ENCODE measurements at regions not wholly inside any gene's neighbourhood (a gene's known extent, or its start where the extent isn't known, plus 50 kb on each side); places are given as distances from the start of the nearest gene placed in this dataset.

GRCh38 chr3:19022546-19022945 lies 125.8 kb upstream of the KCNH8 start:
- no peak overlapping the region for H3K27ac ChIP-seq
- no peaks in the 10 kb centered on the region for H3K4me1 ChIP-seq
- intact Hi-C loops (cut with DNase I; ENCODE audit: low total_unique reads), result no loop called here
- DNase-seq, result no peak
- 84 to 90% methylated on average over 4 of the region's 4 CpGs for WGBS, 2 donors
- no peaks in the 10 kb centered on the region for H3K27me3 ChIP-seq
- no peaks in the 10 kb centered on the region for H3K9me3 ChIP-seq
- TF ChIP-seq POLR2A (IDR thresholded peaks at IDR 0.05), result no peak
- TF ChIP-seq CTCF (IDR thresholded peaks at IDR 0.05), result no peak
- H3K4me3 ChIP-seq, result no peak overlapping the region
- no peaks in the 10 kb centered on the region for H3K36me3 ChIP-seq (ENCODE audit: low read depth, missing control alignments)

GRCh38 chr3:19016851-19017250 lies 131.5 kb upstream of the KCNH8 start:
- H3K4me1 ChIP-seq, result no peaks in the 10 kb centered on the region
- no peaks in the 10 kb centered on the region for H3K9me3 ChIP-seq
- no peaks in the 10 kb centered on the region for H3K27me3 ChIP-seq
- H3K36me3 ChIP-seq (ENCODE audit: low read depth, missing control alignments), result no peaks in the 10 kb centered on the region
- H3K27ac ChIP-seq, result no peak overlapping the region
- no peak overlapping the region for H3K4me3 ChIP-seq
- intact Hi-C loops (cut with DNase I; ENCODE audit: low total_unique reads), result no loop called here
- TF ChIP-seq CTCF (IDR thresholded peaks at IDR 0.05) (no peak), POLR2A (IDR thresholded peaks at IDR 0.05) (no peak)
- 63 to 74% methylated on average over 2 of the region's 2 CpGs for WGBS, 2 donors
- DNase-seq, result no peak

DNA sequence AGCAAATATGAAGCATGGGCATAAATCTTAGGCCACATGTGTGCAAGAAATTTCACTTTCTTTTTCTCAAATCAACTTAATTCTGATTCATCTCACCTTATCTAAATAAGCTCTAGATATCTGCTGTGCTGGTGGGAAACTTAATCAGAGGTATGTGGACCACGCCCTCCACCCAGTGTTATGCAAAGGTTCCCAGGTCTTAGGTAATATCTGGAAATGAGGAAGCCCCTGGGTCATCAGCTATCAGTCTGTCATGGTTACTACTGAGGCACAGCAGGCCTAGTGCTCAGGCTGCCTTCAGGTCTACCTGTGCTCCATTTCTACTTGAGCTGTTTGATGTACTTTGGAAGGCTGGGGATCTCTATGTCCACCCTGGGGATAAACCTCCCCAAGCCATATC lies 134.4 kb upstream of the KCNH8 start:
- no peaks in the 10 kb centered on the region for H3K27me3 ChIP-seq
- intact Hi-C loops (cut with DNase I; ENCODE audit: low total_unique reads), result no loop called here
- H3K9me3 ChIP-seq, result no peaks in the 10 kb centered on the region
- DNase-seq, result no peak
- TF ChIP-seq POLR2A (IDR thresholded peaks at IDR 0.05) (no peak), CTCF (IDR thresholded peaks at IDR 0.05) (no peak)
- no peak overlapping the region for H3K4me3 ChIP-seq
- no peaks in the 10 kb centered on the region for H3K36me3 ChIP-seq (ENCODE audit: low read depth, missing control alignments)
- H3K27ac ChIP-seq, result no peak overlapping the region
- H3K4me1 ChIP-seq, result no peaks in the 10 kb centered on the region
- 88 to 93% methylated on average over 1 of the region's 1 CpG for WGBS, 2 donors

DNA sequence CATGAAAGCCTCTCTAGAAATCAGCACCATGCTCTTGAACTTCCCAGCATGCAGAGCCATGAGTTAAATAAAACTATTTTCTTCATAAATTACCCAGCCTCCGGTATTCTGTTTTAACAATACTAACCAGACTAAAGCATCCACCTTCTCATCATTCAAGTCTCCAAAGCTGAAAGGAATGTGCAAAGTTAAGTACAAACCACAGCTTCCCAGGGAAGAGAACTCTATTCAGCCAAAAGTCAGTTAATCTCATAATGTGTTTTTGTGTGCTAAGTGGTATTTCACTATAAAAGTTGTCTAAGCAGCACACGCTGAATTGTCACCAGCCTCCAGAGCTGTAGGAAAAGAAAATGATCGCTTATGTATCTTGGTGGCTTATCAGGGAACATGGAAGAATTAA lies 135.5 kb upstream of the KCNH8 start:
- Histone ChIP-seq H3K9me3 (no peaks in the 10 kb centered on the region), H3K27ac (no peak overlapping the region), H3K4me3 (no peak overlapping the region), H3K36me3 (ENCODE audit: low read depth, missing control alignments) (no peaks in the 10 kb centered on the region), H3K4me1 (no peaks in the 10 kb centered on the region), H3K27me3 (no peaks in the 10 kb centered on the region)
- no peak for DNase-seq
- intact Hi-C loops (cut with DNase I; ENCODE audit: low total_unique reads), result no loop called here
- no peak for TF ChIP-seq CTCF (IDR thresholded peaks at IDR 0.05)
- no peak for TF ChIP-seq POLR2A (IDR thresholded peaks at IDR 0.05)
- 75 to 77% methylated on average over 3 of the region's 3 CpGs for WGBS, 2 donors

DNA sequence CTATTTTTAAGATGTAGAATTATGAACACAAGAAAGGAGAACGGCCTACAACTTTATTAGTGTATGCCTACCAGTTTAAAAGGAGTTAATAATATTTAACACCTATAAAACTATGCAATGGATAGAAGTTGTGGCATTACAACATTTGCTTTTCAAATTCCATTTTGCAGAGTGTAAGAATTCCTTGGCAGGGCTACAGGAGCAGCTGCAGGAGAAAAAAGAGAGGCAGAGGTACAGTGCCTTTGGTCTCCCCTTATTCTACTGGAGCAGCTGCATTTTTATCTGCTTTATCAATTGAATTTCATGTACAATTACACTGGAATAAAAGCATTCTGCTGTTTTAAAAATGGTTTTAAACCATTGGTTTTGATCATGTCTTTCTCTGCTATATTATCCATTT lies 145.7 kb upstream of the KCNH8 start:
- H3K27ac ChIP-seq, result no peak overlapping the region
- no peaks in the 10 kb centered on the region for H3K9me3 ChIP-seq
- H3K36me3 ChIP-seq (ENCODE audit: low read depth, missing control alignments), result no peaks in the 10 kb centered on the region
- no peak overlapping the region for H3K4me3 ChIP-seq
- intact Hi-C loops (cut with DNase I; ENCODE audit: low total_unique reads), result no loop called here
- WGBS, 2 donors, result 81 to 87% methylated on average over 1 of the region's 1 CpG
- no peaks in the 10 kb centered on the region for H3K4me1 ChIP-seq
- no peaks in the 10 kb centered on the region for H3K27me3 ChIP-seq
- DNase-seq, result no peak
- TF ChIP-seq CTCF (IDR thresholded peaks at IDR 0.05), result no peak
- no peak for TF ChIP-seq POLR2A (IDR thresholded peaks at IDR 0.05)
